GM12878 (cell line): ENCODE measurements at regions not wholly inside any gene's neighbourhood (a gene's known extent, or its start where the extent isn't known, plus 50 kb on each side); places are given as distances from the start of the nearest gene placed in this dataset.

Experiments used
- ATAC-seq: fragments of 200-7000 bp; cut with Tn5 transposase; 3 replicates; pipeline ENCODE4 v1.9.1; 2020; ENCODE audit warnings: mild to moderate bottlenecking, moderate library complexity
- BruUV-seq: library from RNA; stranded (reverse); fragments of 400-500 nt; replicated peaks from 2 replicates; lab custom pipeline; 2021; lab: Mats Ljungman, UMichigan
- CTCF ChIA-PET: fragments of 300-600 bp; sonication (Branson Sonifier 250); formaldehyde crosslinking; extraction: SDS; loops from one replicate; lab custom pipeline; 2021; ENCODE audit warnings: inconsistent platforms; lab: Yijun Ruan, JAX
- POLR2A ChIA-PET: fragments of 350-600 bp; formaldehyde crosslinking; extraction: SDS; loops from one replicate; lab custom pipeline; 2021; ENCODE audit warnings: inconsistent platforms; lab: Charles Lee
- RAD21 ChIA-PET: fragments of 300-600 bp; sonication (Branson Sonifier 250); formaldehyde crosslinking; loops from one replicate; lab custom pipeline; 2023; ENCODE audit warnings: antibody characterized with exemption; ENCODE audit not compliant: unreplicated experiment; lab: Charles Lee
- SMC1A ChIA-PET: fragments of 300-600 bp; sonication (Branson Sonifier 250); formaldehyde crosslinking; loops from one replicate; lab custom pipeline; 2023; ENCODE audit not compliant: unreplicated experiment, uncharacterized antibody; lab: Charles Lee
- DNase-seq: peaks from one replicate; pipeline ENCODE4 v3.0.0-alpha.2; 2011; ENCODE audit warnings: low read depth, low spot score
- FAIRE-seq: peaks from 3 replicates; lab custom pipeline; 2011; peaks lifted over from hg19 to GRCh38; lab: Jason Lieb, UNC
- H2AFZ ChIP-seq: 2 replicates; pipeline ENCODE4 v1.6.0; 2011; ENCODE audit warnings: low read depth, low read length, control low read depth; ENCODE audit not compliant: control insufficient read depth
- H3K27ac ChIP-seq: 2 replicates; pipeline ENCODE4 v1.5.1; 2011; ENCODE audit warnings: control low read depth; ENCODE audit not compliant: control insufficient read depth, insufficient read depth
- H3K27me3 ChIP-seq, 2 experiments: replicated peaks in 1 of 2; 2 replicates each; pipeline versions ENCODE4 v1.6.0 to v1.6.1; 2011; ENCODE audit warnings: low read length in 1 of 2; ENCODE audit not compliant: control insufficient read depth in 2 of 2, insufficient read depth in 2 of 2
- H3K36me3 ChIP-seq, 2 experiments: 2 replicates each; pipeline ENCODE4 v1.5.1; 2011; ENCODE audit warnings: low read length in 1 of 2; ENCODE audit not compliant: control insufficient read depth in 2 of 2, insufficient read depth in 2 of 2
- H3K4me1 ChIP-seq: 2 replicates; pipeline ENCODE4 v1.6.1; 2011; ENCODE audit warnings: mild to moderate bottlenecking, low read length, moderate library complexity, mixed read lengths; ENCODE audit not compliant: control insufficient read depth, insufficient read depth
- H3K4me2 ChIP-seq: 2 replicates; pipeline ENCODE4 v1.6.0; 2011; ENCODE audit warnings: control low read depth; ENCODE audit not compliant: control insufficient read depth, insufficient read depth
- H3K4me3 ChIP-seq: fragments of 200-600 bp; sonication (generic); 2 replicates; pipeline ENCODE4 v1.5.1; 2016
- H3K79me2 ChIP-seq: 2 replicates; pipeline ENCODE4 v1.6.0; 2011; ENCODE audit warnings: low read length; ENCODE audit not compliant: control insufficient read depth, insufficient read depth
- H3K9ac ChIP-seq: 2 replicates; pipeline ENCODE4 v1.8.0; 2011; ENCODE audit warnings: low read length, control low read depth, mixed read lengths; ENCODE audit not compliant: control insufficient read depth, insufficient read depth
- H3K9me3 ChIP-seq: replicated peaks from 3 replicates; pipeline ENCODE4 v1.5.1; 2011; ENCODE audit warnings: mild to moderate bottlenecking, low read length; ENCODE audit not compliant: control insufficient read depth, insufficient read depth
- H4K20me1 ChIP-seq: 2 replicates; pipeline ENCODE4 v1.6.0; 2011; ENCODE audit not compliant: control insufficient read depth, insufficient read depth
- ASH2L ChIP-seq: fragments of 300-600, 200-600 bp; sonication (generic); IDR thresholded peaks from 2 replicates; pipeline ENCODE4 v1.6.1; 2017; ENCODE audit warnings: low read depth, mild to moderate bottlenecking, borderline replicate concordance
- ATF3 ChIP-seq: IDR thresholded peaks from 2 replicates; pipeline ENCODE4 v1.6.1; 2011; ENCODE audit warnings: low read depth, mild to moderate bottlenecking, low read length, moderate library complexity, borderline replicate concordance; ENCODE audit errors: extremely low read depth
- ATF7 ChIP-seq: fragments of 450-650 bp; IDR thresholded peaks from 2 replicates; pipeline ENCODE4 v1.6.1; 2016; ENCODE audit warnings: low read depth, mild to moderate bottlenecking
- EZH2 ChIP-seq: IDR thresholded peaks from 2 replicates; pipeline ENCODE4 v1.6.1; 2012; ENCODE audit warnings: low read depth, mild to moderate bottlenecking, control low read depth, inconsistent platforms, low read length, borderline replicate concordance; ENCODE audit not compliant: control insufficient read depth
- GABPA ChIP-seq: IDR thresholded peaks from 2 replicates; pipeline ENCODE4 v1.6.1; 2014; ENCODE audit warnings: antibody characterized with exemption, low read depth, mild to moderate bottlenecking, inconsistent platforms
- HCFC1 ChIP-seq: fragments of 150-350 bp; IDR thresholded peaks from 2 replicates; pipeline ENCODE4 v1.6.1; 2014; ENCODE audit warnings: low read length
- HDGF ChIP-seq: fragments of 450-650 bp; IDR thresholded peaks from 2 replicates; pipeline ENCODE4 v1.6.1; 2016; ENCODE audit warnings: antibody characterized with exemption
- HSF1 ChIP-seq: fragments of 150-350 bp; IDR thresholded peaks from 2 replicates; pipeline ENCODE4 v1.6.1; 2014; ENCODE audit warnings: mild to moderate bottlenecking, low read depth, low read length
- IRF5 ChIP-seq: fragments of 450-650 bp; IDR thresholded peaks from 2 replicates; pipeline ENCODE4 v1.6.1; 2017; ENCODE audit warnings: borderline replicate concordance
- MTA3 ChIP-seq: IDR thresholded peaks from 2 replicates; pipeline ENCODE4 v1.6.1; 2012; ENCODE audit warnings: low read length, inconsistent platforms, borderline replicate concordance
- MXI1 ChIP-seq: fragments of 150-350 bp; IDR thresholded peaks from 2 replicates; pipeline ENCODE4 v1.6.1; 2011; ENCODE audit warnings: low read depth, mild to moderate bottlenecking, inconsistent platforms, low read length, improper control_type of control experiment
- NR2F1 ChIP-seq: fragments of 450-650 bp; conservative IDR thresholded peaks from 2 replicates; pipeline ENCODE4 v1.6.1; 2017; ENCODE audit warnings: mild to moderate bottlenecking
- POU2F2 ChIP-seq: IDR thresholded peaks from 3 replicates; pipeline ENCODE4 v1.6.1; 2011; ENCODE audit warnings: low read depth, mild to moderate bottlenecking, low read length, borderline replicate concordance
- SIX5 ChIP-seq: IDR thresholded peaks from 2 replicates; pipeline ENCODE4 v1.6.1; 2011; ENCODE audit warnings: mild to moderate bottlenecking, low read depth, low read length, moderate library complexity; ENCODE audit not compliant: severe bottlenecking
- SMAD1 ChIP-seq: fragments of 450-650 bp; IDR thresholded peaks from 2 replicates; pipeline ENCODE4 v1.6.1; 2018; ENCODE audit warnings: mild to moderate bottlenecking, low read depth; ENCODE audit not compliant: partially characterized antibody
- USF2 ChIP-seq: IDR thresholded peaks from 2 replicates; pipeline ENCODE4 v1.6.1; 2011; ENCODE audit warnings: low read depth, low read length, improper control_type of control experiment, borderline replicate concordance
- ZNF592 ChIP-seq: fragments of 450-650 bp; IDR thresholded peaks from 2 replicates; pipeline ENCODE4 v1.6.1; 2017; ENCODE audit warnings: mild to moderate bottlenecking, moderate library complexity
- whole genome bisulfite sequencing: methylation state at CpG from one replicate; pipeline ENCODE4 v1.1.6; 2016; ENCODE audit warnings: low lambda C conversion rate; ENCODE audit not compliant: insufficient replicate concordance, insufficient coverage; ENCODE audit errors: missing lambda C conversion rate; 5-methylcytosine and 5-hydroxymethylcytosine counted together
- in situ Hi-C: fragments of 300-500 bp; cut with MboI; formaldehyde crosslinking; loops from 9 replicates; pipeline ENCODE4 v1.14.3; 2018; ENCODE audit warnings: mixed read lengths
- intact Hi-C: fragments of 100-400 bp; cut with micrococcal nuclease; formaldehyde crosslinking; loops from one replicate; pipeline ENCODE4 v1.14.2; 2022; ENCODE audit not compliant: unreplicated experiment

- no peak for TF ChIP-seq USF2
- TF ChIP-seq SMAD1 = no peak
- no peak for TF ChIP-seq MXI1
- TF ChIP-seq NR2F1 = no peak
- no peak for TF ChIP-seq POU2F2
- no peak for TF ChIP-seq SIX5
- TF ChIP-seq ASH2L = no peak
- no peak for TF ChIP-seq ATF3
- TF ChIP-seq GABPA = no peak
- TF ChIP-seq MTA3 = no peak
These were observed 106.1 kb upstream of the STC2 start (continued) for GRCh38 chr5:173434270-173434669.

GRCh38 chr5:173430394-173430793, 102.2 kb upstream of the STC2 start:
- no peak overlapping the region for H3K4me3 ChIP-seq
- H3K27me3 ChIP-seq = no peaks in the 10 kb centered on the region; a peak in 2 of 4 replicates
- H3K4me2 ChIP-seq = no peak overlapping the region
- H2AFZ ChIP-seq = no peak overlapping the region
- ChIA-PET RAD21 (no interaction called here), SMC1A (no interaction called here), CTCF (no interaction called here), POLR2A (no interaction called here)
- ATAC-seq (no peak), FAIRE-seq (no peak), DNase-seq (no peak)
- no peaks in the 10 kb centered on the region for H4K20me1 ChIP-seq
- in situ Hi-C loops = no loop called here
- H3K36me3 ChIP-seq = no peaks in the 10 kb centered on the region
- H3K79me2 ChIP-seq = no peaks in the 10 kb centered on the region
- no peaks in the 10 kb centered on the region for H3K4me1 ChIP-seq
- H3K9me3 ChIP-seq = no peaks in the 10 kb centered on the region
- WGBS = 0% methylated on average over 2 of the region's 2 CpGs
- H3K9ac ChIP-seq = no peak overlapping the region
- intact Hi-C loops = no loop called here
- H3K27ac ChIP-seq = no peak overlapping the region
- BruUV-seq = no TSS peak
- TF ChIP-seq HDGF (no peak), EZH2 (no peak), ATF7 (no peak), HCFC1 (no peak), IRF5 (no peak), HSF1 (no peak), ZNF592 (no peak)
